ENCODE measurements at regions not wholly inside any gene's neighbourhood (a gene's known extent, or its start where the extent isn't known, plus 50 kb on each side); places are given as distances from the start of the nearest gene placed in this dataset.

DNA sequence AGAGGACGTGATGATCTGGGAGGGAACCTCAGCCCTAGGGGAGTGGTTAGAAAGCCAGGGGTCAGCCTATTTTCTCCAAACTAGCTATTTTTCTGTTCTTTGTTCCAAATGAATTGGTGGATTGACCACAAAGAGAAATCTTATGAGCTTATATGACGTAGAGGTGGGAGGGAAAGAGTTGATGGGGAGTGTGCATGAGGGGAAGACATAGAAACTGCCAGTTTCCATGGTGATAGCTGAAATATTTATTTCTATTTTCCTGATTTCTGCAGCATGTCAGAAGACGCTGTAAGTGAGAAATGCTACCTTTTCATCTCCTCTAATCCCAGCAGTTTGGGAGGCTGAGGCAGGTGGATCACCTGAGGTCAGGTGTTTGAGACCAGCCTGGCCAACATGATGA, 51.4 kb upstream of the CISTR start:
- Histone ChIP-seq H3K27me3 (ENCODE audit: control insufficient read depth, insufficient read depth, low read length) (no peaks in the 10 kb centered on the region), H3K4me2 (ENCODE audit: low read length) (no peak overlapping the region), H3K4me1 (ENCODE audit: control insufficient read depth, insufficient read depth, low read length) (peaks cover 42% of the 10 kb centered on the region), H3K9me3 (replicated peaks; ENCODE audit: low read length) (no peaks in the 10 kb centered on the region), H3K4me3 (ENCODE audit: low read length) (no peak overlapping the region), H3K9ac (ENCODE audit: low read depth, low read length) (no peak overlapping the region), H3K36me3 (ENCODE audit: insufficient read depth, low read length) (no peaks in the 10 kb centered on the region)

DNA sequence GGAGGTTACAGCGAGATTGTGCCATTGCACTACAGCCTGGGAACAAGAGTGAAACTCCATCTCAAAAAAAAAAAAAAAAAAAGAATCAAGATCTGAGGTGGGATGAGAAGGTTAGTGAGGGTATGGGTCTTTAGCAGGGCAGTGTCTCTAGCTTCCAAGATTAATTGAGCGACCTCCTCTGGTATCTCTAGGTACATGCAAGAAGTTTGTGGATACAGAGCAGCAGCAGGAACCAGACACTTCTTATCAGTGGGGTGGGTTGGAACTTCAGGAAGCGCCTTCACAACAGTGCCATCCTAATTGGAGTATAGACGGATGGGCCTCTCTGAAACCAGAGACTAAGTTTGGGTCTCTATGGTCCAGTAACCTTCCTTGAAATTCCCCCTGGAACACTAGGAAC, 51.9 kb upstream of the CISTR start:
- Histone ChIP-seq H3K9ac (ENCODE audit: low read depth, low read length) (no peak overlapping the region), H3K4me2 (ENCODE audit: low read length) (no peak overlapping the region), H3K9me3 (replicated peaks; ENCODE audit: low read length) (no peaks in the 10 kb centered on the region), H3K36me3 (ENCODE audit: insufficient read depth, low read length) (no peaks in the 10 kb centered on the region), H3K4me3 (ENCODE audit: low read length) (no peak overlapping the region), H3K4me1 (ENCODE audit: control insufficient read depth, insufficient read depth, low read length) (peaks cover 37% of the 10 kb centered on the region), H3K27me3 (ENCODE audit: control insufficient read depth, insufficient read depth, low read length) (no peaks in the 10 kb centered on the region)

DNA sequence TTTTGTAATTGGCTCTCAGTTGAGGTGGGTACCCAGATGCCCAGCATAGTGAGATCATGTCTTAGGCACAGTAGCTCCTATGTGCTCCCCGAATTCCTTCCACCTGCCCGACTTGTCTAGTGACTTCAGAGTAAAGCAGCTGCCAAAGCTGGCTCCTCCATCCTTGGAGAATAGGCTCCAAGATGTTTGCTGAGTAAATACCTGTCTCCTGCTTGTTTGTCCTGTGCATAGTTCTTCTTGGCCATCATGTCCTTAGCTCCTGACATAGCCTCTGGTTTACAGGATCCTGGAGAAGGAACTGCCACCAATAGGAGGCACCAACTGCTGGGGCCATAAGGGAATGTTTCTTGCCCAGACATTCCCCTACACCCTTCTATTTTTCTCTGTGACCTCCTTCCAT, 52.6 kb upstream of the CISTR start:
- peak overlapping the region; percentile 16 for H3K4me2 ChIP-seq (ENCODE audit: low read length)
- no peaks in the 10 kb centered on the region for H3K27me3 ChIP-seq (ENCODE audit: control insufficient read depth, insufficient read depth, low read length)
- H3K4me3 ChIP-seq (ENCODE audit: low read length): no peak overlapping the region
- H3K4me1 ChIP-seq (ENCODE audit: control insufficient read depth, insufficient read depth, low read length): peaks cover 37% of the 10 kb centered on the region
- H3K36me3 ChIP-seq (ENCODE audit: insufficient read depth, low read length): no peaks in the 10 kb centered on the region
- H3K9me3 ChIP-seq (replicated peaks; ENCODE audit: low read length): no peaks in the 10 kb centered on the region
- H3K9ac ChIP-seq (ENCODE audit: low read depth, low read length): no peak overlapping the region

DNA sequence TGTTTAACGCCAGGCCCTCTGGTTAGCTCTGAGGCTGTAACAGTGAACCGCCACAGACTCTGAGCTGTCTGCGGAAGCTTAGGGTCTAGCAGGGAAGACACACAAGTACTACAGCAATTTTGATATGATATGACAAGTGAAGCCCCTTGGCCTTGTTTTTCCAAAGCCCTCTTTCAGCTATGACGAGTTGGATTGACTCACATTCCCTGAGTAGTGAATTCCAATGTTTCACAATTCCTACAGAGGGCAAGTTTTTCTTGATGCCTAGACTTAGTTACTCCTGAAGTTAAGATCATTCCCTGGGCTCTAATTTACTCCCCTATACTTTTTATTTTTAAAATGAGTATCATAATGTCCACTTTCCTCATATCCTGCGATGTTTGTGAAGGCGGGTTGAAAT, 53.3 kb upstream of the CISTR start:
- Histone ChIP-seq H3K27me3 (ENCODE audit: control insufficient read depth, insufficient read depth, low read length) (no peaks in the 10 kb centered on the region), H3K9ac (ENCODE audit: low read depth, low read length) (no peak overlapping the region), H3K36me3 (ENCODE audit: insufficient read depth, low read length) (no peaks in the 10 kb centered on the region), H3K4me3 (ENCODE audit: low read length) (no peak overlapping the region), H3K9me3 (replicated peaks; ENCODE audit: low read length) (no peaks in the 10 kb centered on the region), H3K4me1 (ENCODE audit: control insufficient read depth, insufficient read depth, low read length) (peaks cover 37% of the 10 kb centered on the region), H3K4me2 (ENCODE audit: low read length) (no peak overlapping the region)

DNA sequence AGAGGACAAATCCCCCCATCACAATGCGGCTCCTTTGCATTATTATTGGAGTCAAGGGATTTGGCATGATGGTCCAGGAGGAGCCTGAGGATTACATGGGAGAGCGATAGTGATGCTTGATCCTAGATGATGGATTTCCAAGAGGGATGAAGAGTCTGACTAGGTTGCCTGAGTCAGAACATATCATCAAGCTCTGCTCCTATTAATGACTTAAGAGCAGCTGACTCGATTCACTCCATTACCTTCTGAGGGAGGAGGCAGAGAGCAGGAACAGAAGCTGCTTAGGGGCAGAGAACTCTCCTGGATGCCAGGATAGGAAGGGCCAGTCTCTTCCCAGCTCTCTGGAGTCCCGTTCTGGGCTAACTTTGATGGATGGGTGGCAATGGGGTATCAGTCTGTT, 54.0 kb upstream of the CISTR start:
- no peak overlapping the region for H3K4me2 ChIP-seq (ENCODE audit: low read length)
- no peaks in the 10 kb centered on the region for H3K9me3 ChIP-seq (replicated peaks; ENCODE audit: low read length)
- H3K4me1 ChIP-seq (ENCODE audit: control insufficient read depth, insufficient read depth, low read length): peaks cover 37% of the 10 kb centered on the region
- H3K9ac ChIP-seq (ENCODE audit: low read depth, low read length): no peak overlapping the region
- peak overlapping the region; percentile 24 for H3K4me3 ChIP-seq (ENCODE audit: low read length)
- no peaks in the 10 kb centered on the region for H3K36me3 ChIP-seq (ENCODE audit: insufficient read depth, low read length)
- H3K27me3 ChIP-seq (ENCODE audit: control insufficient read depth, insufficient read depth, low read length): no peaks in the 10 kb centered on the region

DNA sequence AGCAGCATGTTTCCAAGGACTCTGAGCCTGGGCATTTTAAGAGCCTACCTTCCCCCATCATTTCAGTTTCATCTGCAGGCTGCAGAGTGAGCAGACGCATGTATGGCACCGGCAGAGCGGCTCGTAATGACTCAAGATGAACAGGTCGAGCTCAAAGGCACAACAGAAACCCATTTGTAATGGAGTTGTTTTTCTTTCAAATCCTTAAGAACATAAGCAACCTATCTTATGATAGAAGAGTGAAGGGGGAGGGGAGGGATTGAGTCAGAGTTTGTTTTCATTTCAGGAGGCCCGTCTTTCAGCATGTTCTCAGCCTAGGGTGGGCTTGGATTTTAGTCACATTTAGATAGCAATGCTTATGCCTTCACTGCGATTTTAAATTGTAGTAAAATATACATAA, 54.9 kb upstream of the CISTR start:
- Histone ChIP-seq H3K27me3 (ENCODE audit: control insufficient read depth, insufficient read depth, low read length) (no peaks in the 10 kb centered on the region), H3K4me1 (ENCODE audit: control insufficient read depth, insufficient read depth, low read length) (peaks cover 37% of the 10 kb centered on the region), H3K4me3 (ENCODE audit: low read length) (peak overlapping the region; percentile 34), H3K9ac (ENCODE audit: low read depth, low read length) (peak overlapping the region; percentile 7), H3K4me2 (ENCODE audit: low read length) (peak overlapping the region; percentile 71), H3K36me3 (ENCODE audit: insufficient read depth, low read length) (no peaks in the 10 kb centered on the region), H3K9me3 (replicated peaks; ENCODE audit: low read length) (no peaks in the 10 kb centered on the region)

DNA sequence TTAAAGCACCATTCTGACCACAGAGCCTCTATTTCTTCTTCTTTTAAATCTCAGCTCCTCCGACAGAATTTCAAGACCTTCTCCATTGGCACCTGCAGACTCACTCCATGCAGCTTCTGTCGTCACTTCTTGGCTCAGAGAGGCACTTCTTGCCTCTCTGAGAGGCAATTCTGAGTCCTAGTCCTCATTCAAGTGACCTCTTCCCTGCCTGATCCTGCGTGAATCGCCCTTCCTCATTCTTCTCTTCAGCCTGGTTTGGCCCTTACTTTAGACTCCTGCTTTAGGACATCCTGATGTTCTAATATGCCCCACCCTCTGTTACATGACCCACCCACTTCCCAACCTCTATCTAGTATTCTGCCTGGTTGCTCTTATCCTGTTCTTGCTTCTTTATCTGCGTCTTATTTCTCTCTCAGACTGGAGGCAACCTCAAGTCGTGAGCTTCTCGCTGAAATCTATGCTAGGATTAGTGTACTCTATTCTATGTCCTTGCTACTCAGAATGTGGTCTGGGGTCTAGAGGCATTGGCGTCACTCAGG, 55.6 kb upstream of the CISTR start:
- no peaks in the 10 kb centered on the region for H3K27me3 ChIP-seq (ENCODE audit: control insufficient read depth, insufficient read depth, low read length)
- H3K9ac ChIP-seq (ENCODE audit: low read depth, low read length): no peak overlapping the region
- H3K36me3 ChIP-seq (ENCODE audit: insufficient read depth, low read length): no peaks in the 10 kb centered on the region
- H3K4me2 ChIP-seq (ENCODE audit: low read length): peak overlapping the region; percentile 71
- H3K9me3 ChIP-seq (replicated peaks; ENCODE audit: low read length): no peaks in the 10 kb centered on the region
- H3K4me3 ChIP-seq (ENCODE audit: low read length): no peak overlapping the region
- H3K4me1 ChIP-seq (ENCODE audit: control insufficient read depth, insufficient read depth, low read length): peaks cover 37% of the 10 kb centered on the region

DNA sequence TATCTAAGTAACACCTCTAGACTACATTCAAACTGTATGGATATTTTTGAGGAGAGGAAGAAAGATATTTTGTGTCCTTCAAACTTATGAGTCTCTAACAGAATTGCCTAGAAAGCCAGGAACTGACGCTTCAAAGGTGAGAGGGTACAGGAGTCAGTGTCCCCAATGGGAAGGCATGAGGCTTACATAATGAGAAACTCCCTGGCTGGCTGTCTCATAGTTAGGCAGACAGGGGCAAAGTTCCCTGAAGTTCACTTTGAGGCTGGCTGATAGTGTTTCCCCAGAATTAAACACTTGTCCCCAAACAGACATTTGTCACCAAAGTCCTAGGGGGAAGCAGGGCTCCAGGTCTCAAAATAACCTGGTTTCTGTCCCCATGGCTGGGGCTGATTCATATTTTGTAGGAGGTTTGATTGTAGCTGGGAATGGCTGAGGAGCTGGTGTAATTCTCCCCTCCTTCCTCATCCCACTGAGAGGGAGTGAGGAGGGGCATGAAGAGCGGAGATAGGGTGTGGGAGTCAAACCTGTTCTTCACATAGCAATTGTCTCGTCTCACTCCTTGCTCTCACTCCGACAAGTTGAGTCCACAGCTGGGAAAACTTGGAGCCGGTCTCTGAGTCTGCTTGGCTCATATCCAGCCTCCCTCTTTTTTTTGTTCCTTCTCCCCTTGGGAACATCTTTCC, 56.4 kb upstream of the CISTR start:
- Histone ChIP-seq H3K4me3 (ENCODE audit: low read length) (no peak overlapping the region), H3K9me3 (replicated peaks; ENCODE audit: low read length) (no peaks in the 10 kb centered on the region), H3K27me3 (ENCODE audit: control insufficient read depth, insufficient read depth, low read length) (no peaks in the 10 kb centered on the region), H3K4me1 (ENCODE audit: control insufficient read depth, insufficient read depth, low read length) (peaks cover 37% of the 10 kb centered on the region), H3K9ac (ENCODE audit: low read depth, low read length) (no peak overlapping the region), H3K36me3 (ENCODE audit: insufficient read depth, low read length) (no peaks in the 10 kb centered on the region), H3K4me2 (ENCODE audit: low read length) (no peak overlapping the region)

DNA sequence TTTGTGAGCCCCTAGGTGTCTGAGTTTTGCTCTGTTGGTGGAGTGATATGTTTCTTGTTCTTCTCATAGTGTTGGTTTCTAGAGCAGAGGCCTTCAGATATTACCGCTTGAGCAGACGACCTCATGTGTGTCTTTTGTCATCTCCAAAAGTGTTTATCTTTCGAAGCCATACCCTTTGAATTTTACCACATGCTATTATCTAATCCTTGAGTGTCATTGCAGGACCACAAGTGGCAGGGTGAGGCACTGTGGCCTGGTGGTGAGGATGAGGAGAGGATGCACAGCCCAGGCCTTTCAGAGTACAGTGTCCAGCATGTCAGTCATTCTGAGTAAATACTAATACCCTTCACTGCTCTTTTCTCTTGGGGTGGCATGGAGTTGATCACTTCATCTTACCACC, 57.2 kb upstream of the CISTR start:
- Histone ChIP-seq H3K9ac (ENCODE audit: low read depth, low read length) (no peak overlapping the region), H3K36me3 (ENCODE audit: insufficient read depth, low read length) (no peaks in the 10 kb centered on the region), H3K4me2 (ENCODE audit: low read length) (no peak overlapping the region), H3K4me3 (ENCODE audit: low read length) (no peak overlapping the region), H3K27me3 (ENCODE audit: control insufficient read depth, insufficient read depth, low read length) (no peaks in the 10 kb centered on the region), H3K4me1 (ENCODE audit: control insufficient read depth, insufficient read depth, low read length) (peaks cover 34% of the 10 kb centered on the region), H3K9me3 (replicated peaks; ENCODE audit: low read length) (no peaks in the 10 kb centered on the region)

DNA sequence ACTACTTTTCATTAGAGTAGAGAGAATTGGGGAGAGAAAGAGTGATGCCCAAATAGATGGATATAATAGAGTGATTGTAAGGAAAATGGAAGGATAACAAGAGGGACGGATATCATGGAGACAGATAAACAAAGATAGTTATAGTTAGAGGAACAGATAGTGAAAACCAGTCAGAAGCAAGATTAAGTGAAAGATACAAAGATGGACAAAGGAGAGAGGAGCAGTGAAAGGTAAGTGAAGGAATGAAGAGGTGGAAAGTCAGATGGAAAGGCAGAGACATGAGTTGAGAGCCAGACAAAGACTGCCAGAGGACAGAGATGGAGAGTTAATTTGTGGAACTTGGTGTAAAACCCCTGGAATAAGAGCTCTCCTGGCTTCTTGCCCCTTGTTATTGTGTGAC, 59.2 kb upstream of the CISTR start:
- no peak overlapping the region for H3K4me3 ChIP-seq (ENCODE audit: low read length)
- H3K4me2 ChIP-seq (ENCODE audit: low read length): no peak overlapping the region
- H3K9ac ChIP-seq (ENCODE audit: low read depth, low read length): no peak overlapping the region
- H3K9me3 ChIP-seq (replicated peaks; ENCODE audit: low read length): no peaks in the 10 kb centered on the region
- peaks cover 15% of the 10 kb centered on the region for H3K4me1 ChIP-seq (ENCODE audit: control insufficient read depth, insufficient read depth, low read length)
- no peaks in the 10 kb centered on the region for H3K36me3 ChIP-seq (ENCODE audit: insufficient read depth, low read length)
- no peaks in the 10 kb centered on the region for H3K27me3 ChIP-seq (ENCODE audit: control insufficient read depth, insufficient read depth, low read length)

DNA sequence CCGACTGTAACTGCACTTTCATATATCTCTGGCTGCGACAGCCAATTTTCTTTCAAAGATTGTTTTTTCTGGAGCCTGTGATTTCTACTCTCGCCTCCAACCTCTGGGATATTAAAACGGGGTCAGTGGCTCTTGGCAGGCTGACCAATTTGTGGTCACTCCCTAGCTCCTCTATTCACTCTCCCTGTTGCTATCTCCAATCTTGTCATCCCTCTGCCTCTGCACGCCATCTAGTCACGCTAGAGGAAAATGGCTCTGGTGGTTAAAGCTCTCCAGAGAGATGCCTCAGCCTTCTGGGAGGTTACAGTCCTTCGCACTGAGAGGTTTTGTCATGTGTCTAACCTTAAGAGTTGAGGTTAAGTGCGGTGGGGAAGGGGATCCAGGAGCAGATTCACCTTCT, 59.8 kb upstream of the CISTR start:
- Histone ChIP-seq H3K36me3 (ENCODE audit: insufficient read depth, low read length) (no peaks in the 10 kb centered on the region), H3K4me1 (ENCODE audit: control insufficient read depth, insufficient read depth, low read length) (peaks cover 9% of the 10 kb centered on the region), H3K9me3 (replicated peaks; ENCODE audit: low read length) (no peaks in the 10 kb centered on the region), H3K4me2 (ENCODE audit: low read length) (no peak overlapping the region), H3K4me3 (ENCODE audit: low read length) (no peak overlapping the region), H3K27me3 (ENCODE audit: control insufficient read depth, insufficient read depth, low read length) (peaks cover 3% of the 10 kb centered on the region), H3K9ac (ENCODE audit: low read depth, low read length) (no peak overlapping the region)

DNA sequence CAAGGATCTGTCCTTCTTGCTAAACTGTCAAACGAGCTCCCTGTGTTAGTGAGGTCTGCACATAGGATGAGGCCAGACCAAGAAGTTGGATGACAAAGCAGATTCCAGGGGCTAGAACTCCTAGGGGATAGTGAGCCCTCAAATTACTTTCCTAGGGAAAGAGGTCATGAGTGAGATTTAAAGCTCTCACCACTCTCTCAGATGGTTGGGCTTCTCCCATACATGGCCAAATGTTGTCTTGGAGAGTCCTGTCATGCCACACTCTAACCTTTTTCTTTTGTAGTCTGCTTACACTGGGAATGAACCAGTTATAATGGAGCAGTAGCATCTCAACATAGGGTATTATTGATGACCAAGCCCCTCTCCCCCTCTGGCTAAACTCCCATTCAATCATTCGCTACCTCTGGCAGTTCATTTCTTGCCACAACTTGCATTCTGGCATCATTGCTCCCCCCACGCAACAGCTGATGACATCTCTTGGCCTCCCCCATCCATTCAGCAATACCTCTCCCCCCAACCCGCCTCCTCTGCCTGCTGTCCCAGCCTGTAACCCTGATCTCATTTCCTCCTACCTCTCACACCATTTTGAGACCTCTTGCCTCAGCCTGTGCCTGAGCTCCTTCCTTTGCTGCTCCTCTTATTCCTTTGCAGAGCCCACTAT, 64.7 kb upstream of the CISTR start:
- Histone ChIP-seq H3K36me3 (ENCODE audit: insufficient read depth, low read length) (no peaks in the 10 kb centered on the region), H3K4me2 (ENCODE audit: low read length) (no peak overlapping the region), H3K4me1 (ENCODE audit: control insufficient read depth, insufficient read depth, low read length) (peaks cover 10% of the 10 kb centered on the region), H3K4me3 (ENCODE audit: low read length) (no peak overlapping the region), H3K27me3 (ENCODE audit: control insufficient read depth, insufficient read depth, low read length) (peaks cover 4% of the 10 kb centered on the region), H3K9ac (ENCODE audit: low read depth, low read length) (no peak overlapping the region), H3K9me3 (replicated peaks; ENCODE audit: low read length) (no peaks in the 10 kb centered on the region)
